Panc1 (cell line): ENCODE measurements at regions not wholly inside any gene's neighbourhood (a gene's known extent, or its start where the extent isn't known, plus 50 kb on each side); places are given as distances from the start of the nearest gene placed in this dataset.

ENCODE experiments used
- ATAC-seq: fragments of 200-7000 bp; cut with Tn5 transposase; 2 replicates; pipeline ENCODE4 v1.9.1; 2020; ENCODE audit warnings: mild to moderate bottlenecking, moderate library complexity
- BruUV-seq: library from RNA; stranded (reverse); fragments of 400-500 nt; replicated peaks from 2 replicates; lab custom pipeline; 2021; lab: Mats Ljungman, UMichigan
- CTCF ChIA-PET: fragments of 300-600 bp; sonication (Branson Sonifier 250); formaldehyde crosslinking; loops from one replicate; lab custom pipeline; 2022; ENCODE audit warnings: antibody characterized with exemption; lab: Charles Lee
- POLR2A ChIA-PET: fragments of 300-600 bp; sonication (Branson Sonifier 250); formaldehyde crosslinking; loops from one replicate; lab custom pipeline; 2022; ENCODE audit warnings: antibody characterized with exemption; lab: Charles Lee
- DNase-seq: peaks from one replicate; pipeline ENCODE4 v3.0.0-alpha.2; 2010; ENCODE audit warnings: low read depth, low spot score
- H3K27ac ChIP-seq: 2 replicates; pipeline ENCODE4 v1.5.1; 2011; ENCODE audit warnings: mild to moderate bottlenecking, low read length, inconsistent platforms
- H3K27me3 ChIP-seq: fragments of 200-500 bp; sonication (Bioruptor generic); 2 replicates; pipeline ENCODE4 v1.6.0; 2014; ENCODE audit warnings: low read length, inconsistent platforms; ENCODE audit not compliant: control insufficient read depth, insufficient read depth
- H3K36me3 ChIP-seq: fragments of 200-500 bp; sonication (Bioruptor generic); 2 replicates; pipeline ENCODE4 v1.5.1; 2014; ENCODE audit warnings: inconsistent platforms, mild to moderate bottlenecking, low read length, moderate library complexity; ENCODE audit not compliant: control insufficient read depth, insufficient read depth
- H3K4me1 ChIP-seq: 2 replicates; pipeline ENCODE4 v1.5.1; 2011; ENCODE audit warnings: inconsistent platforms, mild to moderate bottlenecking, low read length, moderate library complexity; ENCODE audit not compliant: control insufficient read depth, insufficient read depth
- H3K4me3 ChIP-seq, 2 experiments: 2 replicates each; pipeline ENCODE4 v1.5.1; 2011 to 2012; ENCODE audit warnings: low read depth in 2 of 2, low read length in 2 of 2, mild to moderate bottlenecking in 2 of 2, inconsistent platforms in 1 of 2, moderate library complexity in 1 of 2
- H3K9me3 ChIP-seq: fragments of 200-500 bp; sonication (Bioruptor generic); 2 replicates; pipeline ENCODE4 v1.5.1; 2014; ENCODE audit warnings: low read depth, mild to moderate bottlenecking, inconsistent platforms, low read length, moderate library complexity; ENCODE audit not compliant: control insufficient read depth, insufficient read depth
- POLR2AphosphoS5 ChIP-seq: IDR thresholded peaks from 2 replicates; pipeline ENCODE4 v1.6.1; 2012; ENCODE audit warnings: mild to moderate bottlenecking, low read depth, low read length, moderate library complexity
- SIN3A ChIP-seq: IDR thresholded peaks from 2 replicates; pipeline ENCODE4 v1.6.1; 2012; ENCODE audit warnings: low read depth, mild to moderate bottlenecking, low read length, moderate library complexity, borderline replicate concordance; ENCODE audit not compliant: insufficient read depth
- TCF7L2 ChIP-seq: IDR thresholded peaks from 2 replicates; pipeline ENCODE4 v1.6.1; 2011; ENCODE audit warnings: mild to moderate bottlenecking, low read depth, low read length, inconsistent platforms
- in situ Hi-C: cut with HindIII; loops from 2 replicates; pipeline ENCODE4 v1.10.0; 2016; ENCODE audit warnings: low sequenced_read_pairs, low pct_unique_long_range_greater_than_20kb
- intact Hi-C: fragments of 100-400 bp; cut with micrococcal nuclease; formaldehyde crosslinking; loops from one replicate; pipeline ENCODE4 v1.10.0; 2022; ENCODE audit not compliant: unreplicated experiment
- TF ChIP-seq, protein P1 (sequence below): fragments of 450-650 bp; IDR thresholded peaks from 2 replicates; pipeline ENCODE4 v1.5.1; 2017; ENCODE audit warnings: mild to moderate bottlenecking
- TF ChIP-seq, protein P2 (sequence below), 2 experiments: IDR thresholded peaks; 2 replicates each; pipeline ENCODE4 v1.6.1; 2011 to 2012; ENCODE audit warnings: low read depth in 2 of 2, control low read depth in 1 of 2, low read length in 1 of 2, mild to moderate bottlenecking in 1 of 2, moderate library complexity in 1 of 2; ENCODE audit not compliant: insufficient read depth in 1 of 2

DNA sequence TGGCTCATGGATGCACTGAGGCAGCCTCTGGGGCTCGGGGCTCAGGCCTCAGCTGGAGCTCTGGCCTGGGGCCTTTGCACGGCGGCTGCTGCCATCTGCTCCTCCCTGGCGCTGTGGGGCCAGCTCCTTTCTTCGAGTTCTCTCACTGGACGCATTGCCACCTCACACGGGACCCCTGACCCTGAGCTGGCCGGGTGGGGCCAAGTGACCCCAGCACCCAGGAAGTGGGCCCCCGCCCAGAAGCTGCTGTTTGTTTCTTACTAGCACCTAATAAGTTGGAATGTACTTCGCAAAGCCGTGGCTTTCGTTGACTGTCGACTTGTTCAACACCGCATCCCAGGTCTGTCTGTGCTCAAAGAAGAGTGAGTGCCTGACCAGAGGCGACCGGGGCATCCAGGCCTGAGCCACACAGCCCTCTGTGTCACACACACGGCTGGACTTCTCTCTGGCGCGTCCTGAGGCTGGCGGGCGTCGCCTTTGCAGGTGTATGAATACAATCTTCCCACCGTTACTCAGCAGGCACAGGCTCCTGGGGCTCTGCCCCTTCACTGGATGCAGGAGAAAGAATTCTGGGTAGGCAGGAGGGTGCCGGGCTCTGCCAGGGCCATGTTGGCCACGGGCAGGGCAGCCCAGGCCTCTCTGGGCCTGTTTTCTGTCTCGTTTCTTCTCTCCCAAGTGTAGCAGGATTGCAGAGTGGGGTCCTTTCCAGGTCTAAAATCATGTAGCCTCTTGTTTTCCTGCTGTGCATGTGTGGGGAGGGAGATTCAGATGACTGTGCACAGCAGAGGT, 112.9 kb downstream of the DLL1 start:
- TF ChIP-seq SIN3A (no peak), POLR2AphosphoS5 (no peak), TCF7L2 (no peak)
- TF ChIP-seq, protein P1, sequence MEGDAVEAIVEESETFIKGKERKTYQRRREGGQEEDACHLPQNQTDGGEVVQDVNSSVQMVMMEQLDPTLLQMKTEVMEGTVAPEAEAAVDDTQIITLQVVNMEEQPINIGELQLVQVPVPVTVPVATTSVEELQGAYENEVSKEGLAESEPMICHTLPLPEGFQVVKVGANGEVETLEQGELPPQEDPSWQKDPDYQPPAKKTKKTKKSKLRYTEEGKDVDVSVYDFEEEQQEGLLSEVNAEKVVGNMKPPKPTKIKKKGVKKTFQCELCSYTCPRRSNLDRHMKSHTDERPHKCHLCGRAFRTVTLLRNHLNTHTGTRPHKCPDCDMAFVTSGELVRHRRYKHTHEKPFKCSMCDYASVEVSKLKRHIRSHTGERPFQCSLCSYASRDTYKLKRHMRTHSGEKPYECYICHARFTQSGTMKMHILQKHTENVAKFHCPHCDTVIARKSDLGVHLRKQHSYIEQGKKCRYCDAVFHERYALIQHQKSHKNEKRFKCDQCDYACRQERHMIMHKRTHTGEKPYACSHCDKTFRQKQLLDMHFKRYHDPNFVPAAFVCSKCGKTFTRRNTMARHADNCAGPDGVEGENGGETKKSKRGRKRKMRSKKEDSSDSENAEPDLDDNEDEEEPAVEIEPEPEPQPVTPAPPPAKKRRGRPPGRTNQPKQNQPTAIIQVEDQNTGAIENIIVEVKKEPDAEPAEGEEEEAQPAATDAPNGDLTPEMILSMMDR: no peak
- TF ChIP-seq, protein P2, sequence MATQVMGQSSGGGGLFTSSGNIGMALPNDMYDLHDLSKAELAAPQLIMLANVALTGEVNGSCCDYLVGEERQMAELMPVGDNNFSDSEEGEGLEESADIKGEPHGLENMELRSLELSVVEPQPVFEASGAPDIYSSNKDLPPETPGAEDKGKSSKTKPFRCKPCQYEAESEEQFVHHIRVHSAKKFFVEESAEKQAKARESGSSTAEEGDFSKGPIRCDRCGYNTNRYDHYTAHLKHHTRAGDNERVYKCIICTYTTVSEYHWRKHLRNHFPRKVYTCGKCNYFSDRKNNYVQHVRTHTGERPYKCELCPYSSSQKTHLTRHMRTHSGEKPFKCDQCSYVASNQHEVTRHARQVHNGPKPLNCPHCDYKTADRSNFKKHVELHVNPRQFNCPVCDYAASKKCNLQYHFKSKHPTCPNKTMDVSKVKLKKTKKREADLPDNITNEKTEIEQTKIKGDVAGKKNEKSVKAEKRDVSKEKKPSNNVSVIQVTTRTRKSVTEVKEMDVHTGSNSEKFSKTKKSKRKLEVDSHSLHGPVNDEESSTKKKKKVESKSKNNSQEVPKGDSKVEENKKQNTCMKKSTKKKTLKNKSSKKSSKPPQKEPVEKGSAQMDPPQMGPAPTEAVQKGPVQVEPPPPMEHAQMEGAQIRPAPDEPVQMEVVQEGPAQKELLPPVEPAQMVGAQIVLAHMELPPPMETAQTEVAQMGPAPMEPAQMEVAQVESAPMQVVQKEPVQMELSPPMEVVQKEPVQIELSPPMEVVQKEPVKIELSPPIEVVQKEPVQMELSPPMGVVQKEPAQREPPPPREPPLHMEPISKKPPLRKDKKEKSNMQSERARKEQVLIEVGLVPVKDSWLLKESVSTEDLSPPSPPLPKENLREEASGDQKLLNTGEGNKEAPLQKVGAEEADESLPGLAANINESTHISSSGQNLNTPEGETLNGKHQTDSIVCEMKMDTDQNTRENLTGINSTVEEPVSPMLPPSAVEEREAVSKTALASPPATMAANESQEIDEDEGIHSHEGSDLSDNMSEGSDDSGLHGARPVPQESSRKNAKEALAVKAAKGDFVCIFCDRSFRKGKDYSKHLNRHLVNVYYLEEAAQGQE (IDR thresholded peaks at IDR 0.05; ENCODE audit: insufficient read depth in 1 of 2, low read depth in 2 of 2, low read length in 1 of 2): no peak
- in situ Hi-C loops: no loop called here
- Histone ChIP-seq H3K4me3 (no peak overlapping the region), H3K9me3 (no peaks in the 10 kb centered on the region), H3K27ac (peak overlapping the region; percentile 37), H3K27me3 (no peaks in the 10 kb centered on the region), H3K36me3 (no peaks in the 10 kb centered on the region), H3K4me1 (peaks cover 18% of the 10 kb centered on the region)
- no TSS peak for BruUV-seq
- ChIA-PET POLR2A (no interaction called here), CTCF (interaction anchor here (0.6 kb wide), 1 partner anchor 113 kb away, joined by 4 read pairs; the partner anchor contains the start of gene DLL1)
- ATAC-seq: peak; percentile 37
- intact Hi-C loops: no loop called here
- DNase-seq: no peak

- DNase-seq: no peak
- peak overlapping the region; percentile 37; the same call in 1 of the 2 replicates for H3K27ac ChIP-seq
These were observed 113.7 kb downstream of the DLL1 start for GRCh38 chr6:170176898-170177771.

More at GRCh38 chr6:170176898-170177771, 113.7 kb downstream of the DLL1 start:
- BruUV-seq: no TSS peak
- Histone ChIP-seq H3K9me3 (no peaks in the 10 kb centered on the region), H3K36me3 (no peaks in the 10 kb centered on the region), H3K4me3 (no peak overlapping the region), H3K4me1 (peaks cover 18% of the 10 kb centered on the region), H3K27me3 (no peaks in the 10 kb centered on the region)
- peak; percentile 57 for ATAC-seq
- intact Hi-C loops: no loop called here
- in situ Hi-C loops: no loop called here
- CTCF ChIA-PET: interaction anchor here (0.6 kb wide), 1 partner anchor 114 kb away, joined by 4 read pairs; the partner anchor contains the start of gene DLL1
- TF ChIP-seq TCF7L2 (no peak), POLR2AphosphoS5 (no peak), SIN3A (no peak)
- TF ChIP-seq, protein P2 (IDR thresholded peaks at IDR 0.05; ENCODE audit: insufficient read depth in 1 of 2, low read depth in 2 of 2, low read length in 1 of 2): no peak
- TF ChIP-seq, protein P1: no peak
- POLR2A ChIA-PET: no interaction called here
